ENCODE measurements at regions not wholly inside any gene's neighbourhood (a gene's known extent, or its start where the extent isn't known, plus 50 kb on each side); places are given as distances from the start of the nearest gene placed in this dataset.

- no peak for TF ChIP-seq CTCF (IDR thresholded peaks at IDR 0.05; ENCODE audit: insufficient read depth, low read length, poor library complexity, severe bottlenecking)
Observed at GRCh38 chr4:31075969-31076368, 355.8 kb downstream of the PCDH7 start.

GRCh38 chr4:31078661-31079060 lies 358.5 kb downstream of the PCDH7 start:
- no peak for DNase-seq (ENCODE audit: extremely low read depth, insufficient read length)
- H3K4me3 ChIP-seq (replicated peaks; ENCODE audit: low read depth, low read length): no peak overlapping the region
- no peaks in the 10 kb centered on the region for H3K36me3 ChIP-seq (ENCODE audit: control insufficient read depth, insufficient read depth, low read length)
- TF ChIP-seq CTCF (IDR thresholded peaks at IDR 0.05; ENCODE audit: insufficient read depth, low read length, poor library complexity, severe bottlenecking): no peak
- no peaks in the 10 kb centered on the region for H3K27me3 ChIP-seq (replicated peaks; ENCODE audit: control insufficient read depth, insufficient read depth, low read length)

More at GRCh38 chr4:31075969-31076368, 355.8 kb downstream of the PCDH7 start:
- no peak for DNase-seq (ENCODE audit: extremely low read depth, insufficient read length)
- Histone ChIP-seq H3K27me3 (replicated peaks; ENCODE audit: control insufficient read depth, insufficient read depth, low read length) (no peaks in the 10 kb centered on the region), H3K4me3 (replicated peaks; ENCODE audit: low read depth, low read length) (no peak overlapping the region), H3K36me3 (ENCODE audit: control insufficient read depth, insufficient read depth, low read length) (no peaks in the 10 kb centered on the region)

DNA sequence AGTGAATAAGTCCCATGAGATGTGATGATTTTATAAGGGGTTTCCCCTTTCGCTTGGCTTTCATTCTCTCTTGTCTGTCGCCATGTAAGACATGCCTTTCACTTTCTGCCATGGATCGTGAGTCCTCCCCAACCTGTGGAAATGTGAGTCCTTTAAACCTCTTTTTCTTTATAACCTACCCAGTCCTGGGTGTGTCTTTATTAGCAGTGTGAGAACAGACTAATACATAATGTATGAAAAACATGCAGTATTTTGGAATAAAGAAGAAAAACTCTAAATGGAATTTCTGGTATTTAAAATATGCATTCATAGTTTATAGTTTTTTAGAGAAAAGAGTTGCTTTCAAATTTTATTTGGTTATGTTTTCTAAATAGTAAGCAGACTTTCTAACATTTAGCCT lies 360.7 kb downstream of the PCDH7 start:
- H3K4me3 ChIP-seq (replicated peaks; ENCODE audit: low read depth, low read length): no peak overlapping the region
- H3K27me3 ChIP-seq (replicated peaks; ENCODE audit: control insufficient read depth, insufficient read depth, low read length): no peaks in the 10 kb centered on the region
- no peak for DNase-seq (ENCODE audit: extremely low read depth, insufficient read length)
- TF ChIP-seq CTCF (IDR thresholded peaks at IDR 0.05; ENCODE audit: insufficient read depth, low read length, poor library complexity, severe bottlenecking): no peak
- no peaks in the 10 kb centered on the region for H3K36me3 ChIP-seq (ENCODE audit: control insufficient read depth, insufficient read depth, low read length)

GRCh38 chr4:31081366-31081765 lies 361.2 kb downstream of the PCDH7 start:
- no peak for DNase-seq (ENCODE audit: extremely low read depth, insufficient read length)
- Histone ChIP-seq H3K27me3 (replicated peaks; ENCODE audit: control insufficient read depth, insufficient read depth, low read length) (no peaks in the 10 kb centered on the region), H3K4me3 (replicated peaks; ENCODE audit: low read depth, low read length) (no peak overlapping the region), H3K36me3 (ENCODE audit: control insufficient read depth, insufficient read depth, low read length) (no peaks in the 10 kb centered on the region)
- no peak for TF ChIP-seq CTCF (IDR thresholded peaks at IDR 0.05; ENCODE audit: insufficient read depth, low read length, poor library complexity, severe bottlenecking)

DNA sequence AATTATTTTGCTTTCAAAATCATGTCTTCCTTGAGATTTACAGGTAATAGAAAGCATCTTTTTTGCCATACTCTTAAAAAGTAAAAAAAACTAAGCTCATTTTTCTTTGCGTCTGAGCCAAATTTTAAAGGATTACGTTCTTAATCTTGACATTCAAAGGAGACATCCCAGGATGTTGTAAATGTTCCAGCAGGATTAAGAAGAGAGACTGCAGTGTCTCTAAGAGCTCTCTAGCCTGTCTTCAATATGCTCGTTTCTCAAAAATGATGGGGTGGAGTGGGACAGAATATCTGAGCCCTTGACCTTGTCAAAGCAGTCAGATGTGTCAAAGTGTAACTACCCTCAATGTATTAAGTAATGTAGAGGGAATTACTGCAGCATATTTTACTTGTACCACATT lies 363.3 kb downstream of the PCDH7 start:
- no peaks in the 10 kb centered on the region for H3K36me3 ChIP-seq (ENCODE audit: control insufficient read depth, insufficient read depth, low read length)
- no peak for DNase-seq (ENCODE audit: extremely low read depth, insufficient read length)
- H3K27me3 ChIP-seq (replicated peaks; ENCODE audit: control insufficient read depth, insufficient read depth, low read length): no peaks in the 10 kb centered on the region
- TF ChIP-seq CTCF (IDR thresholded peaks at IDR 0.05; ENCODE audit: insufficient read depth, low read length, poor library complexity, severe bottlenecking): no peak
- no peak overlapping the region for H3K4me3 ChIP-seq (replicated peaks; ENCODE audit: low read depth, low read length)

DNA sequence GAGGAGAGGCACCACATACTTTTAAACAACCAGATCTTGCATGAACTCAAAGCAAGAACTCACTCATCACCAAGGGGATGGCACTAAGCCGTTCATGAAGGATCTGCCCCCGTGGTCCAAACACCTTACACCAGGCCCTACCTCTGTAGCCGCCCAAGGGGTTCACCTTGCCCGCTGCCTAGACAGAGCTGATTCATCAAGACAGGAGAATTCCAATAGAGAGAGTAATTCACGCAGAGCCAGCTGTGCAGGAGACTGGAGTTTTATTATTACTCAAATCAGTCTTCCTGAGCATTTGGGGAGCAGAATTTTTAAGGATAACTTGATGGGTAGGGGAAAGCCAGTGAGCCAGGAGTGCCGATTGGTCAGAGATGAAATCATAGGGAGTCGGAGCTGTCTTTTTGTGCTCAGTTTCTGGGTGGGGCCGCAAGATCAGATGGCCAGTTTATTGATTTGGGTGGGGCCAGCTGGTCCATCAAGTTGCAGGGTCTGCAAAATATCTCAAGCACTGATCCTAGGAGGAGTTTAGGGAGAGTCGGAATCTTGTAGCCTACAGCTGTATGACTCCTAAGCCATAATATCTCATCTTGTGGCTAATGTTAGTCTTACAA lies 364.7 kb downstream of the PCDH7 start:
- Histone ChIP-seq H3K36me3 (ENCODE audit: control insufficient read depth, insufficient read depth, low read length) (no peaks in the 10 kb centered on the region), H3K4me3 (replicated peaks; ENCODE audit: low read depth, low read length) (no peak overlapping the region), H3K27me3 (replicated peaks; ENCODE audit: control insufficient read depth, insufficient read depth, low read length) (no peaks in the 10 kb centered on the region)
- DNase-seq (ENCODE audit: extremely low read depth, insufficient read length): no peak
- TF ChIP-seq CTCF (IDR thresholded peaks at IDR 0.05; ENCODE audit: insufficient read depth, low read length, poor library complexity, severe bottlenecking): no peak
